HG02571 (cell line): ENCODE measurements at regions not wholly inside any gene's neighbourhood (a gene's known extent, or its start where the extent isn't known, plus 50 kb on each side); places are given as distances from the start of the nearest gene placed in this dataset.

Experiments
- ATAC-seq: cut with Tn5 transposase; IDR thresholded peaks from one replicate; pipeline ENCODE4 v1.9.1; 2021; ENCODE audit warnings: mild to moderate bottlenecking, moderate library complexity; ENCODE audit not compliant: unreplicated experiment

DNA sequence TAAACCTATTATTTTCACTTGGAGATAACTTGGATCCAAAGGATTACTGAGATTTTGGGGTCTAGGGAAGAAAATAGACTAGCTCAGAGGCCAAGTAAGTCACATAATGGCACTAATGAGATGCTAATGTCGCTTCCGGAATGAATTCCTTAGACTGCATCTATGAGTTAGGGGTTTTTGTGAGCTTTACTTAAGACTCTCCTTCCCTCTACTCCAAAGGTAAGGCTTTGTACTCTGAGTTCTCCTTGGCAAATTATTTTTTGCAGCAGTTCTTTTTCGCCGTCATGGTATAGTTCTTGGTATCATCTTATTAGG, 143.9 kb upstream of the KLF14 start:
- ATAC-seq: no peak

DNA sequence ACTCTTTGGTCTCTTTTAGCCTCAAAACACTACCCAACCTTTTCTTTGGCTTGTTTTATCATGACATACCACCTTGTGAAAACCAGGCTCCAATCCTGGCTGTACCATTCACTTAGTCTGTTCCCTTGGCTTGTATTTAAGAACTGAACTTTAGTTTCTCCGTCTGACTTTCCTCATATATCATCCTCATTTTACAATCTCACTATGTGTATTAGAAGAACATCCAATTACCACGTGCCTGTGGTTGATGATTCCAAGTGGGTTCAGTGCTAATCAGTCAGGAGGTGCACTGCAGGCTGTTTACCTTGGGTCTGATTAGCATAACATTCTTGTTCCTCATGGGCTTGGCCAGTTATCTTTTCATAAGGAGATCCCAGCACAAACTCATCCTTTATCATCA, 144.8 kb upstream of the KLF14 start:
- ATAC-seq: no peak

GRCh38 chr7:130879191-130879590, 145.2 kb upstream of the KLF14 start:
- no peak for ATAC-seq

- ATAC-seq: no peak
These were observed 146.7 kb upstream of the KLF14 start for GRCh38 chr7:130880668-130881067.

GRCh38 chr7:130881091-130881798, 147.2 kb upstream of the KLF14 start:
- ATAC-seq: no peak

DNA sequence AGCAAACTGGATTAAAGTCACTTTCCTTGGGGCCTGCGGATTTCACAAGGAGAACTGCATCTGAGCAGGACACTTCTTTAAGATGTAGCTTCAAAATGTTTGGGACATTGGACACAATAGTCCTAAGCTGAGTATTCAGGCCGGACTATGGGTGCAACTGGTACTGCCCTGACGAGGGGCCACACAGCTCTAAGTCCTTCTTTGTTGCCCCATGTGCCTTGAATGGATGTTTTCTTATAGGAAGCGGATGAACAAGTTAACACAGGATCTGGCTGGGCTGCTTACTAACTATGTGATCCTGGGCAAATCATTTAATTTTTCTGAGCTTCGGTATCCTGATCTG, 147.8 kb upstream of the KLF14 start:
- ATAC-seq: no peak

DNA sequence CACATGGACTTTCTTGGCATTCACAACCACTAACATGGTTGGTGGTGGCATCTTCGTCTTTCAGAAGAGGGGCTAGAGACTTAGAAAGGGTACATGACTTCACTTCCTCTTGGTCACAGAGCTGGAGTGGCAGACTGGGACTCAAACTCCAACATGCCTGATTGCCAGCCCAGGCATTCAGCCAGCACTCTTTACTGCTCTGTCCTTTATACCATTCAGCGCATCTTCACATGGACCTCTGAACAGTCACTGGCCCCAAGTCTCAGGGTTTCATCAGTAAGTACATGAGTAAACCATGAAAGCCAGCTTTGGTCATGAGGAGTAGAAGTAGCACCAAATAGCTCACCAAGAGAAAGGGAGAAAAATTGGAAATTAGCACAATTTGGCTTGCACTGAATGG, 148.4 kb upstream of the KLF14 start:
- ATAC-seq: no peak

DNA sequence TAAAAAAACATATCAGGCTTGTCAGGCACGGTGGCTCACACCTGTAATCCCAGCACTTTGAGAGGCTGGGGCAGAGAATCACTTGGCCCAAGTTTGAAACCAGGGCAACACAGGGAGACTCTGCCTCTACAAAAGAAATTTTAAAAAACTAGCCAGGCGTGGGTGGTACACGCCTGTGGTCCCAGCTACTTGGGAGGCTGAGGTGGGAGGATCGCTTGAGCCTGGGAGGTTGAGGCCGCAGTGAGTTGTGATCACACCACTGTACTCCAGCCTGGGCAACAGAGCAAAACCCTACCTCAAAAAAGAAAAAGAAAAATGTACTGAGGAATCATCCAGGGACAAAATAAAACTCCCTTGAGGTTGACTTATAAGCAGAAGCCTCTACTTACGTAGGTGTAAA, 149.9 kb upstream of the KLF14 start:
- ATAC-seq: no peak

DNA sequence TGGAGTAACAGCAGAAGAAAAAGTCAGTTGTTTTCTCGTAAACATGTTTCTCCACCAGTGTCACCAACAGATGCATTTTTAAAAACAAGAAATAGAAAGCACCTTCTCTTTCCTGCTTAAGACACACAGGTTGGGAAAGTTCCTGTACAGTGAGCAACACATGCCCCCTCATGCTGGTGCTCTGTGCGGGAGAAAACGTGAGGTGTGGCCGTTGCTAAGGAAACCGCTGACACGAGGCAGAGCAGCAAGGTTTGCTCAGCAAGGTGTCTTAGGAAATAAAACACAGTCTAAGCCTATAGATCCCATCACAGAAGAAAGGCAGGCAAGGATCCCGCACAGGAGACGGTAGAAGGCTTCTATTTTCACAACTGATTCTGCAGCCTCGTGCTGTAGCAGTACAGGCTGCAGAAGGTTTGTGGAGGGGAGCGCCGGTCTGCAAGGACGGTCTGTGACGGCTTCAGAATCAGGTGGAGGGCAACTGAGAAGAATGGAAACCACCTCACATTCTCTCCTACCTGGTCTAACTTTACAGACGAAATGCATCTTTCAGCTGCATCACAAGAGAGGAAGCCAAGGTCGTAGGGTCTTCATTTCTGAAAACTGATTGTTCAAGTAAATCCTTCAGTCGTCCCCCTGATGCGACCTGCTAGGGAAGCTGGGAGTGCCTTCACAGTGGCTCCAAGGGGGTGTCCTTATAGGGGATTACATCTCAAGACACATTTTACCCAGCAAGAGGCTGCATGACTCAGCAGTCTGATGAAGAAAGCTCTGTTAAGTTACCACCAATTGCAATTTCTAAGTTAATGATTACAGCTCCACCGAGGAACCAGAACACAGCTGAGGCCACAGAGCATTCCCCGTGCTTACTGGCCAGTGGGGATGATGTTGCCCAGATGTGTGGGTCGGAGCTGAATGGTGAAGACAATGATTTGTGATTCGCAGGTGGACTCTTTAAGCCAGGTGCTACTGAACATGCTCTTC, 150.7 kb upstream of the KLF14 start:
- no peak for ATAC-seq

DNA sequence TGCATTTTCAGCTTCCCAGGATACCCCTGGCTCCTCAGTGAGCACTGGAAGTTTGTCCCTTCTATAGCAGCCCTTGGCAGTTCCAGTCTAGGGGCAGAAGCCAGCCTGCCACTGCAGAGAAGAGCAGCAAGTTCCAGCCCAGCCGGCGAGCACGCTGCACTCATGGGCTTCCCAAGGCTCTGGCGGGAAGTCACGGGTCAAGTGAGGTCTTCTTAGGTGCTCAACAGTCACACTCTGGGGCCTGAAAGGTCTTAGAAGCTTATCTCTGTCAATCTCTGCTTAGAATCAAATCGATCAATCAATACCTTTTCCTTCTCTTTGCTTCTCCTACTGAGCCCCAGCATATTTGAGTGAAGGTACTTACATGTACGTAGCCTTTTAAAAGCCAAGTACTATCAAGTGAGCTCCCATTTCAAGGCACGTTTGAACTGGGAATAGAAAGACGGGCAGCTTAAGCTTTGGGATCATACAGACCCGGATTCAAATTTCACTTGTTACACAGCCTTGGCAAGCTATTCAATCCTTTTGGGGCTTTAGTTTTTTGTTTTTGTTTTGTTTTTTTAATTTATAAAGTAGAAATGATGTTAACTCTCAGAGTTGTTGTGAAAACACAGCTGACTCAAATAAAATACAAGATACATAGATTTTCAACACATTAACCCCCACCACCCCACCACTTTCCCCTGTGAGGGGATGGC, 152.6 kb upstream of the KLF14 start:
- no peak for ATAC-seq

DNA sequence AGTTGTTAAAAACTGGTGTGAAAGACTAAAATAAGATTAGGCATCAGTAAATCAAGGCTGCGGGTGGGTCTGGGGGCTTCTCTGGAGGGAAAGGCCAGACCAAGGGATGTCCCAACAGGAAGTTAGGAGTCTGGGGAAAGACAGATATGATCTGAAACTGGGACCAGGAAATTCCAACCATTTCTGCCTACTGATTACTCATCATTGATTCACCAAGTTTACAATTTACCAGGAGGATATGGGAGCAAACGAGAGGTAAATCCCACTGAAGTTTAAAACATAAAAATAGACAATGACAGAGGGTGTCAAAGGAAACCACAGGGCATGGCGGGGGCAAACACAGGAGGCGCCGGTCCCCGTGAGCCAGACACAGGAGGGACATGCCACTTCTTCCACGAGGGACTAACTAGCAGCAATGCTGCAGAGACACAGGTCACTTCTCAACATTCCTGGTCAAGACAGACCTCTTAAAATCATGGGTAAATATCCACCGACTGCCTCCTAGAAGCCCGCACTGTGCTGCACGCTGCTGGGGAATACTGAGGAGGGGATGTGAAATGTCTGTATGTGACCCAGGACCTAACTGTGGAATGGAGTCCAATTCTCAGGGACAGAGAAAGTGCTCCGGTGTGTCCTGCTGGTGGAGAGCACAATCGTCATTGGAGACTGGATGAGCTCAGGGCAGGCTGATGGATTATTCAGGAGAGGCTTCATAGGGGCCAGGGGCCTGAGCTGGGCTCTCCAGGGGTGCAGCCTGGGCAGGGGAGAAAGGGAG, 153.4 kb upstream of the KLF14 start:
- ATAC-seq: no peak

DNA sequence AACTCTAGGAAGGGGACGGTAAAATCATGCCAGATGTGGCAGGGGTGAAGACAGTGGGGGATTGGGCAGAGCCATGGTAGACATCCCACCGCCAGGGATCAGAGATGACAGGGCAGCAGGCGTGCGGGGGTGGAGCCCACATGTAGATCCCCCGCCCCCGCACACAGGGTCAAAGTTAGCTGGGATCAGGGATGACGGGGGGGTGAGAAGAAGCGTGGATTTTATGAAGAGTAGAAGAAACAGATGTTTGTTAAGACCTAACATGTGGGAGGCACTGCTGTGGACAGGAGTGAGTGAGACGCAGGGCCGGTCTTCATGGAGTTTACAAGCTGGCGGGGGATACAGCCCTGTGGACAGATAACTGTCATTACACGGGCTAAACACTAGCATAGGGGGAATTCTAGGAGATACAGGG, 154.0 kb upstream of the KLF14 start:
- no peak for ATAC-seq

GRCh38 chr7:130888468-130888867, 154.5 kb upstream of the KLF14 start:
- no peak for ATAC-seq

- no peak for ATAC-seq
These were observed 156.4 kb upstream of the KLF14 start for GRCh38 chr7:130890176-130891020.

DNA sequence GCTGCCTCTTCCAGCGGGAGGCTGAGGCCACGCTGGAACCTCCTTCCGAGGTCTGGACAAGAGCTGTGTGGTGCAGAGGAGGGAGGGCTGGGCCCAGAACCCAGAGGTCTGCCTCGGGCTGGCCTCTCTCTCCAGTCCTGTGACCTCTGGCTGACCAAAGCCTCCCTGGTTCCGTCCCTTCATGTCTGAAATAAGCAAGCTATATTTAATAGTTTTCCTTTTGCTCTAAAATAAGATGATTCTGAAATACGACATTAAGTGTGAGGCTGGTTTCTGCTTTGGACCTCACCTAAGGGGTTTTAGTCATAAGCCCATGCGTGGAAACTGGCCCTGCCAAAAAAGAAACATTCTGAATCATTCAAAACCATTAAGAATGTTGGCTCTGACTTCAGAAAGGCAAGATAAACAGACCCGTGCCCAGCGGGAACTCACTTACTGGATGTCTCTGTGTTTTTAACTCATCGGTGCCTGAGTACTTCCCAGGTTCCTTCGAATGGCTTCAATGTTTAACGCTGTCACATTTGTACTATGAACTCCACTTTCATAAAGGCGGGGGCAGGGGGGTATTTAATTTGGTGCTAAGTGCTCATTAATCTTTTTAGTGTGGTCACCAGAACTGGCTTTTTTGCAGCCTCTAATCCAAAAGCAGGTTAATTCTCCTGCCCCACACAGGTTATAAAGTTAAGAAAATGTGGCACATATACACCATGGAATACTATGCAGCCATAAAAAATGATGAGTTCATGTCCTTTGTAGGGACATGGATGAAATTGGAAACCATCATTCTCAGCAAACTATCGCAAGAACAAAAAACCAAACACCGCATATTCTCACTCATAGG, 157.5 kb upstream of the KLF14 start:
- no peak for ATAC-seq

GRCh38 chr7:130893441-130893894, 159.5 kb upstream of the KLF14 start:
- ATAC-seq: no peak

GRCh38 chr7:130894146-130894908, 160.3 kb upstream of the KLF14 start:
- no peak for ATAC-seq
